Neural cell (in vitro differentiated cells): ENCODE measurements at regions not wholly inside any gene's neighbourhood (a gene's known extent, or its start where the extent isn't known, plus 50 kb on each side); places are given as distances from the start of the nearest gene placed in this dataset.

Source experiments
- H2AFZ ChIP-seq: fragments of 200-600, 300-800 bp; sonication (generic), shearing (Covaris generic); 2 replicates; pipeline ENCODE4 v1.6.0; 2014; ENCODE audit warnings: low read depth, mild to moderate bottlenecking, antibody characterized with exemption, low read length, moderate library complexity
- H3F3A ChIP-seq: fragments of 200-600 bp; shearing (Covaris generic); 2 replicates; pipeline ENCODE4 v1.6.1; 2016; ENCODE audit warnings: mild to moderate bottlenecking, moderate library complexity, mixed read lengths, antibody characterized with exemption, low read length; ENCODE audit not compliant: insufficient read depth, poor library complexity, severe bottlenecking
- H3K27ac ChIP-seq: fragments of 200-600, 300-800 bp; sonication (generic), shearing (Covaris generic); 2 replicates; pipeline ENCODE4 v1.5.1; 2014; ENCODE audit warnings: mild to moderate bottlenecking, low read length, moderate library complexity
- H3K27me3 ChIP-seq: fragments of 300-800, 200-600 bp; sonication (generic), shearing (Covaris generic); 2 replicates; pipeline ENCODE4 v1.6.0; 2014; ENCODE audit warnings: mild to moderate bottlenecking, low read depth, low read length, moderate library complexity; ENCODE audit not compliant: insufficient read depth
- H3K36me3 ChIP-seq: fragments of 300-800, 200-600 bp; sonication (generic), shearing (Covaris generic); 2 replicates; pipeline ENCODE4 v1.5.1; 2014; ENCODE audit warnings: mild to moderate bottlenecking, antibody characterized with exemption, low read length, moderate library complexity; ENCODE audit not compliant: insufficient read depth
- H3K4me2 ChIP-seq: fragments of 300-800, 200-600 bp; sonication (generic), shearing (Covaris generic); 2 replicates; pipeline ENCODE4 v1.6.0; 2014; ENCODE audit warnings: mild to moderate bottlenecking, low read length
- H3K4me3 ChIP-seq: fragments of 300-800, 200-600 bp; sonication (generic), shearing (Covaris generic); 2 replicates; pipeline ENCODE4 v1.5.1; 2014; ENCODE audit warnings: mild to moderate bottlenecking, low read length, moderate library complexity
- H3K79me2 ChIP-seq: fragments of 200-600 bp; shearing (Covaris generic); replicated peaks from 2 replicates; pipeline ENCODE4 v1.6.0; 2014; ENCODE audit warnings: mild to moderate bottlenecking, low read length, moderate library complexity; ENCODE audit not compliant: insufficient read depth
- H3K9ac ChIP-seq: fragments of 300-800, 200-600 bp; sonication (generic), shearing (Covaris generic); 2 replicates; pipeline ENCODE4 v1.6.1; 2016; ENCODE audit warnings: mild to moderate bottlenecking, low read length, mixed read lengths
- H3K9me2 ChIP-seq: fragments of 200-600 bp; shearing (Covaris generic); 2 replicates; pipeline ENCODE4 v1.6.1; 2016; ENCODE audit warnings: mild to moderate bottlenecking, low read length, mixed read lengths; ENCODE audit not compliant: insufficient read depth
- H3K9me3 ChIP-seq: fragments of 200-600, 300-800 bp; sonication (generic), shearing (Covaris generic); 2 replicates; pipeline ENCODE4 v1.6.1; 2016; ENCODE audit warnings: mild to moderate bottlenecking, mixed run types, low read length, moderate library complexity, mixed read lengths
- H4K20me1 ChIP-seq: fragments of 200-600 bp; shearing (Covaris generic); 2 replicates; pipeline ENCODE4 v1.6.1; 2016; ENCODE audit warnings: mild to moderate bottlenecking, mixed run types; ENCODE audit not compliant: insufficient read depth
- EP300 ChIP-seq: fragments of 450-650 bp; conservative IDR thresholded peaks from 2 replicates; pipeline ENCODE4 v1.6.1; 2014; ENCODE audit warnings: antibody characterized with exemption, mild to moderate bottlenecking, moderate library complexity; ENCODE audit not compliant: poor library complexity, severe bottlenecking
- EZH2 ChIP-seq: fragments of 200-600, 300-800 bp; shearing (Covaris generic), sonication (generic); IDR thresholded peaks from 2 replicates; pipeline ENCODE4 v1.6.1; 2014; ENCODE audit warnings: antibody characterized with exemption, low read length, borderline replicate concordance, mild to moderate bottlenecking; ENCODE audit not compliant: insufficient read depth, poor library complexity, severe bottlenecking
- MXI1 ChIP-seq: fragments of 450-650 bp; conservative IDR thresholded peaks from 2 replicates; pipeline ENCODE4 v1.6.1; 2014; ENCODE audit warnings: antibody characterized with exemption, mild to moderate bottlenecking; ENCODE audit not compliant: poor library complexity, severe bottlenecking
- POLR2AphosphoS5 ChIP-seq: IDR thresholded peaks from 2 replicates; pipeline ENCODE4 v1.6.1; 2012
- RAD21 ChIP-seq: fragments of 450-650 bp; conservative IDR thresholded peaks from 2 replicates; pipeline ENCODE4 v1.6.1; 2014; ENCODE audit warnings: antibody characterized with exemption, mild to moderate bottlenecking, moderate library complexity
- SMC3 ChIP-seq: fragments of 450-650 bp; conservative IDR thresholded peaks from 2 replicates; pipeline ENCODE4 v1.6.1; 2014; ENCODE audit warnings: antibody characterized with exemption, mild to moderate bottlenecking, moderate library complexity; ENCODE audit not compliant: poor library complexity
- TAF1 ChIP-seq: IDR thresholded peaks from 2 replicates; pipeline ENCODE4 v1.6.1; 2012; ENCODE audit warnings: low read depth
- TF ChIP-seq, protein P1 (sequence below): IDR thresholded peaks from 2 replicates; pipeline ENCODE4 v1.6.1; 2012; ENCODE audit warnings: borderline replicate concordance
- TF ChIP-seq, protein P2 (sequence below): fragments of 450-650 bp; IDR thresholded peaks from 2 replicates; pipeline ENCODE4 v1.5.1; 2014; ENCODE audit warnings: antibody characterized with exemption, mild to moderate bottlenecking, moderate library complexity; ENCODE audit not compliant: poor library complexity, severe bottlenecking

DNA sequence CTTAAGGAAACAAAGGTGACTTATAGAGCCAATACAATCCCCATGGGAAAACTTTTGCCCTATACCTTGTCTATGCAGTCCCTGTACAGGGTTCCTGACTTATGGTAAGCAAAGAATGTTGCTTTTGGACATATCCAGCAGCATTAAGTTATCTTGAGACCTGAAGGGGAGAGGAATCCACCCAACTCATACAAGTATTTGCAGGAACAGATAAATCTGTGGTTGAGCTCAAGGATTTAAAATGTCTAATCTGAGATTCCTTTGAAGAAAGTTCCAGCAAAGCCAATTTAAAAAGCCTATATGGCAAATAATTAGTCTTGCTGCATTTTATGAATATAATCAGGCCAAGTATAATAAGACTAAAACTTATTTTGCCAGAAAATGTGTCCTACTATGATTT, 739.5 kb upstream of the CDH2 start:
- no peak overlapping the region for H3K4me2 ChIP-seq
- H3F3A ChIP-seq, result no peaks in the 10 kb centered on the region
- no peaks in the 10 kb centered on the region for H3K36me3 ChIP-seq
- H2AFZ ChIP-seq, result no peak overlapping the region
- no peaks in the 10 kb centered on the region for H4K20me1 ChIP-seq
- no peak overlapping the region for H3K4me3 ChIP-seq
- H3K9me2 ChIP-seq, result no peaks in the 10 kb centered on the region
- no peak overlapping the region for H3K9ac ChIP-seq
- TF ChIP-seq POLR2AphosphoS5 (no peak), EP300 (no peak), MXI1 (no peak), EZH2 (no peak), TAF1 (no peak), RAD21 (no peak), SMC3 (no peak)
- TF ChIP-seq, protein P1, sequence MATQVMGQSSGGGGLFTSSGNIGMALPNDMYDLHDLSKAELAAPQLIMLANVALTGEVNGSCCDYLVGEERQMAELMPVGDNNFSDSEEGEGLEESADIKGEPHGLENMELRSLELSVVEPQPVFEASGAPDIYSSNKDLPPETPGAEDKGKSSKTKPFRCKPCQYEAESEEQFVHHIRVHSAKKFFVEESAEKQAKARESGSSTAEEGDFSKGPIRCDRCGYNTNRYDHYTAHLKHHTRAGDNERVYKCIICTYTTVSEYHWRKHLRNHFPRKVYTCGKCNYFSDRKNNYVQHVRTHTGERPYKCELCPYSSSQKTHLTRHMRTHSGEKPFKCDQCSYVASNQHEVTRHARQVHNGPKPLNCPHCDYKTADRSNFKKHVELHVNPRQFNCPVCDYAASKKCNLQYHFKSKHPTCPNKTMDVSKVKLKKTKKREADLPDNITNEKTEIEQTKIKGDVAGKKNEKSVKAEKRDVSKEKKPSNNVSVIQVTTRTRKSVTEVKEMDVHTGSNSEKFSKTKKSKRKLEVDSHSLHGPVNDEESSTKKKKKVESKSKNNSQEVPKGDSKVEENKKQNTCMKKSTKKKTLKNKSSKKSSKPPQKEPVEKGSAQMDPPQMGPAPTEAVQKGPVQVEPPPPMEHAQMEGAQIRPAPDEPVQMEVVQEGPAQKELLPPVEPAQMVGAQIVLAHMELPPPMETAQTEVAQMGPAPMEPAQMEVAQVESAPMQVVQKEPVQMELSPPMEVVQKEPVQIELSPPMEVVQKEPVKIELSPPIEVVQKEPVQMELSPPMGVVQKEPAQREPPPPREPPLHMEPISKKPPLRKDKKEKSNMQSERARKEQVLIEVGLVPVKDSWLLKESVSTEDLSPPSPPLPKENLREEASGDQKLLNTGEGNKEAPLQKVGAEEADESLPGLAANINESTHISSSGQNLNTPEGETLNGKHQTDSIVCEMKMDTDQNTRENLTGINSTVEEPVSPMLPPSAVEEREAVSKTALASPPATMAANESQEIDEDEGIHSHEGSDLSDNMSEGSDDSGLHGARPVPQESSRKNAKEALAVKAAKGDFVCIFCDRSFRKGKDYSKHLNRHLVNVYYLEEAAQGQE, result no peak
- TF ChIP-seq, protein P2, sequence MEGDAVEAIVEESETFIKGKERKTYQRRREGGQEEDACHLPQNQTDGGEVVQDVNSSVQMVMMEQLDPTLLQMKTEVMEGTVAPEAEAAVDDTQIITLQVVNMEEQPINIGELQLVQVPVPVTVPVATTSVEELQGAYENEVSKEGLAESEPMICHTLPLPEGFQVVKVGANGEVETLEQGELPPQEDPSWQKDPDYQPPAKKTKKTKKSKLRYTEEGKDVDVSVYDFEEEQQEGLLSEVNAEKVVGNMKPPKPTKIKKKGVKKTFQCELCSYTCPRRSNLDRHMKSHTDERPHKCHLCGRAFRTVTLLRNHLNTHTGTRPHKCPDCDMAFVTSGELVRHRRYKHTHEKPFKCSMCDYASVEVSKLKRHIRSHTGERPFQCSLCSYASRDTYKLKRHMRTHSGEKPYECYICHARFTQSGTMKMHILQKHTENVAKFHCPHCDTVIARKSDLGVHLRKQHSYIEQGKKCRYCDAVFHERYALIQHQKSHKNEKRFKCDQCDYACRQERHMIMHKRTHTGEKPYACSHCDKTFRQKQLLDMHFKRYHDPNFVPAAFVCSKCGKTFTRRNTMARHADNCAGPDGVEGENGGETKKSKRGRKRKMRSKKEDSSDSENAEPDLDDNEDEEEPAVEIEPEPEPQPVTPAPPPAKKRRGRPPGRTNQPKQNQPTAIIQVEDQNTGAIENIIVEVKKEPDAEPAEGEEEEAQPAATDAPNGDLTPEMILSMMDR, result no peak
- no peak overlapping the region for H3K27ac ChIP-seq
- no peaks in the 10 kb centered on the region for H3K79me2 ChIP-seq
- H3K27me3 ChIP-seq, result no peaks in the 10 kb centered on the region
- H3K9me3 ChIP-seq, result no peaks in the 10 kb centered on the region

DNA sequence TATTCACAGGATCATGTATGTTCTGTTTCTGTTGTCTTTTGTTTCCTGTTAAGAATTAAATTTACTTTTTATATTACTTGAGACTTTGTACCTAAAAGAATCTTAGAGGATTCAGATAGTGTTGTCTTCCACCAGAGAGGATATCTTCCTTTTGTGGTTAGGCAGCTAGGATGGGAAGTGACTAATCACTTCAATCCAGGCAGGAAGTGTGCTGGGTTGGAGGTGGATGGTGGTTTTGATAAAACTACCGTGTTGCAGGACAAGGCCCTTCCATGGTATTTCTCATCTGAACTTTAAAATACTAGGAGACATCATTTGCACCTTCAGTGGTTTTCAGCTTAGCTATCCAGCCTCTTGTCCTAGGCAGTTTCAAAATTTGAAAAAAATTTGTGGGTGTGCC, 728.6 kb upstream of the CDH2 start:
- Histone ChIP-seq H3K27me3 (no peaks in the 10 kb centered on the region), H4K20me1 (no peaks in the 10 kb centered on the region), H3F3A (no peaks in the 10 kb centered on the region), H3K4me3 (no peak overlapping the region), H3K36me3 (no peaks in the 10 kb centered on the region), H3K9ac (no peak overlapping the region), H3K79me2 (no peaks in the 10 kb centered on the region), H3K9me3 (no peaks in the 10 kb centered on the region), H3K27ac (no peak overlapping the region), H3K9me2 (no peaks in the 10 kb centered on the region), H2AFZ (no peak overlapping the region), H3K4me2 (no peak overlapping the region)
- TF ChIP-seq SMC3, result no peak
- TF ChIP-seq, protein P1, result no peak
- no peak for TF ChIP-seq EP300
